ENCODE measurements at regions not wholly inside any gene's neighbourhood (a gene's known extent, or its start where the extent isn't known, plus 50 kb on each side); places are given as distances from the start of the nearest gene placed in this dataset.
A peak's percentile ranks its signal among the peaks of the same experiment; 100 is the strongest.

- H3K9ac ChIP-seq (ENCODE audit: low read length in 3 of 3), result no peak overlapping the region
- H3K27me3 ChIP-seq (ENCODE audit: control insufficient read depth, insufficient read depth, low read length), result no peaks in the 10 kb centered on the region
- FAIRE-seq (no peak), DNase-seq (peak in 4 of 5 donors; percentile 45 to 92 (median 75))
- H3K27ac ChIP-seq (ENCODE audit: low read depth in 2 of 2, low read length in 2 of 2), result no peak overlapping the region
- no peaks in the 10 kb centered on the region for H3K9me3 ChIP-seq (ENCODE audit: control insufficient read depth in 2 of 3, insufficient read depth in 1 of 3, low read length in 3 of 3)
- H3K4me3 ChIP-seq (ENCODE audit: low read length in 3 of 3), result no peak overlapping the region
- no peaks in the 10 kb centered on the region for H3K36me3 ChIP-seq (ENCODE audit: control insufficient read depth in 2 of 3, insufficient read depth in 3 of 3, low read length in 3 of 3)
- no peak for TF ChIP-seq CTCF (IDR thresholded peaks at IDR 0.05; ENCODE audit: borderline replicate concordance, extremely low read depth, insufficient read depth)
- intact Hi-C loops (cut with DNase I), result no loop called here
- no peaks in the 10 kb centered on the region for H3K4me1 ChIP-seq (ENCODE audit: control insufficient read depth in 2 of 3, insufficient read depth in 2 of 3, low read depth in 1 of 3, low read length in 3 of 3)
Measured at GRCh38 chr22:34950489-34950888, 115.5 kb upstream of the ISX start.

GRCh38 chr22:34951212-34951611, 114.7 kb upstream of the ISX start:
- Histone ChIP-seq H3K27me3 (ENCODE audit: control insufficient read depth, insufficient read depth, low read length) (no peaks in the 10 kb centered on the region), H3K36me3 (ENCODE audit: control insufficient read depth in 2 of 3, insufficient read depth in 3 of 3, low read length in 3 of 3) (no peaks in the 10 kb centered on the region), H3K4me1 (ENCODE audit: control insufficient read depth in 2 of 3, insufficient read depth in 2 of 3, low read depth in 1 of 3, low read length in 3 of 3) (no peaks in the 10 kb centered on the region), H3K9ac (ENCODE audit: low read length in 3 of 3) (no peak overlapping the region), H3K4me3 (ENCODE audit: low read length in 3 of 3) (no peak overlapping the region), H3K27ac (ENCODE audit: low read depth in 2 of 2, low read length in 2 of 2) (no peak overlapping the region), H3K9me3 (ENCODE audit: control insufficient read depth in 2 of 3, insufficient read depth in 1 of 3, low read length in 3 of 3) (no peaks in the 10 kb centered on the region)
- FAIRE-seq (no peak), DNase-seq (no peak)
- intact Hi-C loops (cut with DNase I), result no loop called here
- TF ChIP-seq CTCF (IDR thresholded peaks at IDR 0.05; ENCODE audit: borderline replicate concordance, extremely low read depth, insufficient read depth), result no peak

GRCh38 chr22:34960005-34960404, 106.0 kb upstream of the ISX start:
- no peak for TF ChIP-seq CTCF (IDR thresholded peaks at IDR 0.05; ENCODE audit: borderline replicate concordance, extremely low read depth, insufficient read depth)
- no peak overlapping the region for H3K9ac ChIP-seq (ENCODE audit: low read length in 3 of 3)
- no peaks in the 10 kb centered on the region for H3K4me1 ChIP-seq (ENCODE audit: control insufficient read depth in 2 of 3, insufficient read depth in 2 of 3, low read depth in 1 of 3, low read length in 3 of 3)
- FAIRE-seq, result no peak
- no peak overlapping the region for H3K27ac ChIP-seq (ENCODE audit: low read depth in 2 of 2, low read length in 2 of 2)
- H3K36me3 ChIP-seq (ENCODE audit: control insufficient read depth in 2 of 3, insufficient read depth in 3 of 3, low read length in 3 of 3), result no peaks in the 10 kb centered on the region
- H3K27me3 ChIP-seq (ENCODE audit: control insufficient read depth, insufficient read depth, low read length), result no peaks in the 10 kb centered on the region
- H3K4me3 ChIP-seq (ENCODE audit: low read length in 3 of 3), result no peak overlapping the region
- H3K9me3 ChIP-seq (ENCODE audit: control insufficient read depth in 2 of 3, insufficient read depth in 1 of 3, low read length in 3 of 3), result no peaks in the 10 kb centered on the region
- peak in 2 of 5 donors; percentile 21 to 40 for DNase-seq
- intact Hi-C loops (cut with DNase I), result no loop called here

GRCh38 chr22:34966980-34967565, 98.9 kb upstream of the ISX start:
- H3K4me3 ChIP-seq (ENCODE audit: low read length in 3 of 3), result no peak overlapping the region
- H3K9me3 ChIP-seq (ENCODE audit: control insufficient read depth in 2 of 3, insufficient read depth in 1 of 3, low read length in 3 of 3), result no peaks in the 10 kb centered on the region
- no peaks in the 10 kb centered on the region for H3K27me3 ChIP-seq (ENCODE audit: control insufficient read depth, insufficient read depth, low read length)
- DNase-seq (no peak), FAIRE-seq (no peak)
- no peak overlapping the region for H3K9ac ChIP-seq (ENCODE audit: low read length in 3 of 3)
- H3K27ac ChIP-seq (ENCODE audit: low read depth in 2 of 2, low read length in 2 of 2), result no peak overlapping the region
- intact Hi-C loops (cut with DNase I), result no loop called here
- H3K4me1 ChIP-seq (ENCODE audit: control insufficient read depth in 2 of 3, insufficient read depth in 2 of 3, low read depth in 1 of 3, low read length in 3 of 3), result no peaks in the 10 kb centered on the region
- H3K36me3 ChIP-seq (ENCODE audit: control insufficient read depth in 2 of 3, insufficient read depth in 3 of 3, low read length in 3 of 3), result no peaks in the 10 kb centered on the region
- TF ChIP-seq CTCF (IDR thresholded peaks at IDR 0.05; ENCODE audit: borderline replicate concordance, extremely low read depth, insufficient read depth), result no peak
